T-cell (primary cell): ENCODE measurements at regions not wholly inside any gene's neighbourhood (a gene's known extent, or its start where the extent isn't known, plus 50 kb on each side); places are given as distances from the start of the nearest gene placed in this dataset.

Experiments used
- ATAC-seq, 4 experiments: fragments of 200-7000 bp in 3 of 4; fragments of 150-1000 bp in 1 of 4; cut with Tn5 transposase; replicated peaks in 1 of 4; 1 replicate in 3 of 4; 2 replicates in 1 of 4; pipeline ENCODE4 v1.10.0; 2021; ENCODE audit warnings: moderate library complexity in 3 of 4, mild to moderate bottlenecking in 2 of 4, moderate number of reproducible peaks in 1 of 4
- CTCF ChIA-PET, 2 donors: fragments of 300-600 bp; sonication (Branson Sonifier 250); formaldehyde crosslinking; loops; one replicate each; lab custom pipeline; 2022; ENCODE audit warnings: antibody characterized with exemption in 2 of 2; lab: Charles Lee
- POLR2A ChIA-PET, 2 donors: fragments of 300-600 bp; sonication (Branson Sonifier 250); formaldehyde crosslinking; loops; one replicate each; lab custom pipeline; 2022; ENCODE audit warnings: antibody characterized with exemption in 2 of 2; lab: Charles Lee
- DNase-seq, 35 experiments: peaks; one replicate each; pipeline versions ENCODE4 v3.0.0 to v3.0.0-alpha.2; 2013 to 2023
- H3K27ac ChIP-seq: one replicate; pipeline ENCODE4 v1.5.1; 2013; ENCODE audit warnings: low read length
- H3K27me3 ChIP-seq, 2 experiments: replicated peaks in 1 of 2; 1 replicate in 1 of 2; 2 replicates in 1 of 2; pipeline versions ENCODE4 v1.6.1 to v1.7.0; 2013; ENCODE audit warnings: low read length in 1 of 2, mixed read lengths in 1 of 2; ENCODE audit not compliant: control insufficient read depth in 2 of 2, insufficient read depth in 2 of 2; ENCODE audit errors: extremely low read depth in 1 of 2
- H3K36me3 ChIP-seq, 2 donors: 1 replicate in 1 of 2; 2 replicates in 1 of 2; pipeline versions ENCODE4 v1.6.1 to v1.7.0; 2013; ENCODE audit warnings: low read length in 1 of 2; ENCODE audit not compliant: control insufficient read depth in 2 of 2, insufficient read depth in 1 of 2; ENCODE audit errors: extremely low read depth in 1 of 2
- H3K4me1 ChIP-seq, 2 experiments: 1 replicate in 1 of 2; 2 replicates in 1 of 2; pipeline versions ENCODE4 v1.6.1 to v1.7.0; 2013; ENCODE audit warnings: low read length in 2 of 2, mixed read lengths in 1 of 2; ENCODE audit not compliant: insufficient read depth in 2 of 2, control insufficient read depth in 1 of 2; ENCODE audit errors: extremely low read depth in 1 of 2
- H3K4me3 ChIP-seq, 2 donors: 1 replicate in 1 of 2; 2 replicates in 1 of 2; pipeline versions ENCODE4 v1.5.1 to v1.7.0; 2013; ENCODE audit warnings: mild to moderate bottlenecking in 2 of 2, low read length in 1 of 2, moderate library complexity in 1 of 2; ENCODE audit not compliant: control insufficient read depth in 1 of 2; ENCODE audit errors: extremely low read depth in 1 of 2
- H3K9me3 ChIP-seq: 2 replicates; pipeline ENCODE4 v1.7.0; 2013
- H3K27ac Mint-ChIP-seq, 2 donors: one replicate each; pipeline ENCODE4 v1.8.0; 2020 to 2021; ENCODE audit warnings: mild to moderate bottlenecking in 2 of 2, mixed read lengths in 2 of 2
- H3K27me3 Mint-ChIP-seq, 2 donors: one replicate each; pipeline ENCODE4 v1.8.0; 2021 to 2022; ENCODE audit warnings: mixed read lengths in 2 of 2
- H3K36me3 Mint-ChIP-seq: one replicate; pipeline ENCODE4 v1.8.0; 2021; ENCODE audit warnings: mixed read lengths
- H3K4me1 Mint-ChIP-seq, 3 donors: one replicate each; pipeline ENCODE4 v1.8.0; 2020 to 2022; ENCODE audit warnings: mixed read lengths in 3 of 3, mild to moderate bottlenecking in 1 of 3
- H3K4me3 Mint-ChIP-seq, 3 donors: one replicate each; pipeline ENCODE4 v1.8.0; 2020 to 2022; ENCODE audit warnings: mild to moderate bottlenecking in 3 of 3, mixed read lengths in 3 of 3, moderate library complexity in 3 of 3
- H3K9me3 Mint-ChIP-seq, 3 donors: one replicate each; pipeline ENCODE4 v1.8.0; 2020 to 2022; ENCODE audit warnings: mixed read lengths in 3 of 3
- WGBS: methylation state at CpG from one replicate; pipeline ENCODE4 v1.1.5; 2013; ENCODE audit warnings: missing lambda C conversion rate; ENCODE audit not compliant: insufficient coverage; 5-methylcytosine and 5-hydroxymethylcytosine counted together

DNA sequence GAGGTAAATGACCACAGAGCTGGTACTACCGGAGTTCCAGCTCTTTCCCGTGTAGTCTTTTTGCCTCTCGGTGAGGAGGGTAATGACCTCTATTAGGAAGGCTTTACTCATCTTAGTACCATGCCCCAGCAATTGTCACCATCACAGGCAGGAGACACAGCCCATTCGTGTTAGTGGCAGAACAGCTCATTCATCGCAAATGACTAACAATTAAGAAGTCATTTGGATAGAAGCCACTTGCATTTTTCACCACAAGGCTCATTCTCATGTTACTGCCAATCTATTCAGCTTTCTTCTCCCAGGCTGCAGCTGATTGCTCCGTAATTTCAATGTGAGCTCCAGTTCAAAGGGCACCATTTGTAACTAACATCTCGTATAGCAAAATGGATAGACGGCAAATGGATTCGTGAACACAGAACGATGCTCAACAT lies 718.8 kb upstream of the TMEM132C start:
- H3K4me3 ChIP-seq, result no peak overlapping the region
- H3K4me1 ChIP-seq, result no peaks in the 10 kb centered on the region
- ChIA-PET CTCF (no interaction called here), POLR2A (no interaction called here)
- no peaks in the 10 kb centered on the region for H3K36me3 ChIP-seq
- H3K27me3 ChIP-seq, result no peaks in the 10 kb centered on the region
- Mint-ChIP-seq H3K36me3 (no peaks in the 10 kb centered on the region), H3K4me3 (no peak overlapping the region), H3K27ac (no peak overlapping the region), H3K4me1 (no peaks in the 10 kb centered on the region), H3K9me3 (peaks cover 0 to 16% (median 10%) of the 10 kb centered on the region in 3 donors), H3K27me3 (no peaks in the 10 kb centered on the region)
- no peak for DNase-seq
- H3K9me3 ChIP-seq, result no peaks in the 10 kb centered on the region
- 62% methylated on average over 7 of the region's 10 CpGs for WGBS
- no peak overlapping the region for H3K27ac ChIP-seq
- ATAC-seq, result no peak

DNA sequence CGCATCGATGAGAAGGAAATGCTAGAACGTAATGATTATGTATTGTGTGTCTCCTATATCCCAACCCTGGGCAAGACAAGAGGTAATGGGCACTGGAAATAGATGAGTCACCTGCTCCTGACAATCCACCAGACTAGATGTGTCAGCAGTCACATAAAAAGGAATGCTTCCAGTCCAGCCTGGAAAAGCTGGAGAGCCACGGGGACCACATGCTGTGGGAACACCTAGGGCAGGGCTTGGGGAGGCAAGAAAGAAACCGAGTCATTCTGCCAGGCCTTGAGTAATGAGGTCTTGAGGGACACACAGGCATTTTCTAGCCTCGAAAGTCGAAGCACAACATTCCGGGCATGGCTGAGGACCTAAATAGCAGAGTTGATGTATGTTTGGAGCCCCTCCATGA lies 716.7 kb upstream of the TMEM132C start:
- H3K4me3 ChIP-seq, result no peak overlapping the region
- H3K27me3 ChIP-seq, result no peaks in the 10 kb centered on the region
- no peak for DNase-seq
- Mint-ChIP-seq H3K27ac (no peak overlapping the region), H3K4me3 (no peak overlapping the region), H3K4me1 (no peaks in the 10 kb centered on the region), H3K36me3 (no peaks in the 10 kb centered on the region), H3K9me3 (peaks cover 0 to 16% (median 10%) of the 10 kb centered on the region in 3 donors), H3K27me3 (no peaks in the 10 kb centered on the region)
- H3K27ac ChIP-seq, result no peak overlapping the region
- ATAC-seq, result no peak
- 68% methylated on average over 8 of the region's 8 CpGs for WGBS
- CTCF ChIA-PET, result no interaction called here
- H3K4me1 ChIP-seq, result no peaks in the 10 kb centered on the region
- no peaks in the 10 kb centered on the region for H3K9me3 ChIP-seq
- POLR2A ChIA-PET, result no interaction called here
- H3K36me3 ChIP-seq, result no peaks in the 10 kb centered on the region

DNA sequence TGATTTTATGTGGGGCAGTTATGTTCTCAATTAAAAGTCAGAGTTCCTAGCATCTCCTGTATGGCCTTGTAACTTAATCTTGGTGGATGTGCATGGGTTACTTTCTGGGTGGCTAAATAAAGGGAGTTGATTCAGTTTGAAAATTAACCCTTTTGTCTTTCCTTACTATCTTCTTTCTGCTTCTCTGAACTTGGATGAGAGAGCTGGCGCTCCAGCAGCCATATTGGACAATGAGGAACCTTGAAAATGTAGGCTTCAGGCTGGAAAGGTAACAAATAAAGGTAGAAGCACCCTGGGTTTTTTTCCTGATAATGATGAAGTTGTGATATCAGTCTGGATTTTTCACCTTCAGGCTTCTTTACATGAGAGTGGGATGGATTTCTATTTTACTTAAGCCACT lies 714.1 kb upstream of the TMEM132C start:
- Histone ChIP-seq H3K9me3 (no peaks in the 10 kb centered on the region), H3K27ac (no peak overlapping the region), H3K27me3 (no peaks in the 10 kb centered on the region), H3K4me3 (no peak overlapping the region), H3K36me3 (no peaks in the 10 kb centered on the region), H3K4me1 (no peaks in the 10 kb centered on the region)
- Mint-ChIP-seq H3K4me1 (no peaks in the 10 kb centered on the region), H3K27ac (no peak overlapping the region), H3K27me3 (no peaks in the 10 kb centered on the region), H3K9me3 (peaks cover 0 to 16% (median 10%) of the 10 kb centered on the region in 3 donors), H3K36me3 (no peaks in the 10 kb centered on the region), H3K4me3 (no peak overlapping the region)
- POLR2A ChIA-PET, result no interaction called here
- no CpG with 5 or more reads among the region's 1 CpG for WGBS
- DNase-seq (no peak), ATAC-seq (no peak)
- CTCF ChIA-PET, result no interaction called here

DNA sequence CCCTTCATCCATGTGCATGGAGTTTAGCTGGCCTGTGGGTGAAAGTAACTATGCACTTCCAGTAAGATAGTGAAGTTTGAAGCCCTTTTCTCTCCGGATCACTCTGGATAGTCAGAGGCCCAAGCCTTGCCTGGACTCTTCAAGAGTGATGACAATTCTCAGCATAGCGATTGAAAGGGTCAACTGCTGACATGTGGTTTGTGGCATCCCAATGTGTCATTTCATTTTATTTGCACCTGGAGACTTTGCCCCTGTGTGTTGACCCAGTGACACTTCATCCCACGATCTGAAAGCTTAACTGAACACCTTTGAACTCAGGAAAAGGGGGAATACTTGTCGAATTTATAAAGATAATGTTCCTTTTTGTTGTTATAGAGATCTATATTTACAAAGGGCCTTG lies 711.9 kb upstream of the TMEM132C start:
- Mint-ChIP-seq H3K27ac (no peak overlapping the region), H3K4me3 (no peak overlapping the region), H3K4me1 (peaks cover 0 to 10% (median 3%) of the 10 kb centered on the region in 3 donors), H3K27me3 (no peaks in the 10 kb centered on the region), H3K36me3 (no peaks in the 10 kb centered on the region), H3K9me3 (peaks cover 0 to 11% (median 3%) of the 10 kb centered on the region in 3 donors)
- Histone ChIP-seq H3K27me3 (no peaks in the 10 kb centered on the region), H3K4me3 (no peak overlapping the region), H3K9me3 (no peaks in the 10 kb centered on the region), H3K27ac (no peak overlapping the region), H3K4me1 (no peaks in the 10 kb centered on the region), H3K36me3 (no peaks in the 10 kb centered on the region)
- no peak for ATAC-seq
- no peak for DNase-seq
- CTCF ChIA-PET, result no interaction called here
- POLR2A ChIA-PET, result no interaction called here
- 89% methylated on average over 2 of the region's 4 CpGs for WGBS

DNA sequence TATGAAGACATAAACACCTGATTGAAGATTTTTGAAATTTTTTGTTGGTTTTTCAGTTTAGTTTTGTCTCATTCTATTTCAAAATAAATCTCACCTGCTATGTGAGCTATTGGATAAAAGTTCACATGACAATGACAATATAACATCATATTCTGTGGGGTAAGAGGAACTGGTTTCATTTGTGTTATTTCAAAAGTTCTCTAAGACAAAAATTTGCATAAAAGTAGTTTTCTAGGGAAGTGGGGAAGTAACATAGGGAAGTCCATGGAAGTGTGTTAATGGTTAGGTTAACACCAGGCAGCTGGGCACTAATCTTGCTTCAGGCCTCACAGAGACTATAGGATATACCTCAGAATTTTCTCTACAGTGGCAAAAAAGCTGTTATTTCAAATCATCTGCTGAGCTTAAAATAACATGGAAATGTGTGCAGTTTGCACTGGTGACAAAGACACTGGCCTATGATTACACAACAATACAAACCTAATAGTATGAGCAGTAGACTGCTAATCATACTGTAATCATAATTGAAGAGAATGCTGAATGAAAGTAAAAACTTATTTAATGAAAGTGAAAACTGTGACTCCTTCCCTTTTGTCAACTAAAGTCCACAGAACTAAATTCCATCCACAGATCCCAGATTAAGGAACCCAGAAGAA lies 710.6 kb upstream of the TMEM132C start:
- no peaks in the 10 kb centered on the region for H3K27me3 ChIP-seq
- Mint-ChIP-seq H3K27me3 (no peaks in the 10 kb centered on the region), H3K36me3 (no peaks in the 10 kb centered on the region), H3K4me3 (no peak overlapping the region), H3K27ac (no peak overlapping the region), H3K9me3 (peaks cover 0 to 10% (median 3%) of the 10 kb centered on the region in 3 donors), H3K4me1 (peaks cover 0 to 10% (median 3%) of the 10 kb centered on the region in 3 donors)
- H3K36me3 ChIP-seq, result no peaks in the 10 kb centered on the region
- DNase-seq (no peak), ATAC-seq (no peak)
- POLR2A ChIA-PET, result no interaction called here
- CTCF ChIA-PET, result no interaction called here
- H3K4me3 ChIP-seq, result no peak overlapping the region
- H3K9me3 ChIP-seq, result no peaks in the 10 kb centered on the region
- no peaks in the 10 kb centered on the region for H3K4me1 ChIP-seq
- no peak overlapping the region for H3K27ac ChIP-seq

DNA sequence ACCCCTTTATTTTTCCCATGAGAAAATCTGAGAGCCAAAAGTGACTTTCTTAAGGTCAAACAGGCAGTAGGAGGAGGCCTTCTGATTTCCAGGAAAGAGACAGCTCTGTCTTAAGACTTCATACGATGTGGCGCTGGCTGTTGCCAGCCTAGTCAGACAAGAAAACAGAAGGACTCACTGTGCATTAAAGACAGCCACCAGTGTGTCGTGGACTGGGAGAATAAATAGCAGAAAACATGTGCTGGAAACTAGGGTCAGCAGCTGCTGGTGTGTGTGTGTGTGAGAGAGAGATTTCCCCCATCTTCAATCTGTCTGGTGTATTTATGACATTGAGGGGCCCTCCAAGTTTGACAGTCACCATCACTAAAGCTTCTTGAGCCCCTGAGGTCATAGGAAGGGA lies 708.6 kb upstream of the TMEM132C start:
- Histone ChIP-seq H3K36me3 (no peaks in the 10 kb centered on the region), H3K27me3 (peaks cover 0 to 2% of the 10 kb centered on the region in 2 experiments), H3K4me1 (no peaks in the 10 kb centered on the region), H3K9me3 (no peaks in the 10 kb centered on the region), H3K4me3 (no peak overlapping the region), H3K27ac (no peak overlapping the region)
- ATAC-seq (no peak), DNase-seq (no peak)
- no peak overlapping the region for H3K4me3 Mint-ChIP-seq
- ChIA-PET CTCF (no interaction called here), POLR2A (no interaction called here)
- H3K4me1 Mint-ChIP-seq, result peaks cover 0 to 10% (median 3%) of the 10 kb centered on the region in 3 donors
- H3K27ac Mint-ChIP-seq, result no peak overlapping the region
- H3K36me3 Mint-ChIP-seq, result no peaks in the 10 kb centered on the region
- peaks cover 0 to 3% (median 0%) of the 10 kb centered on the region in 3 donors for H3K9me3 Mint-ChIP-seq
- WGBS, result no CpG with 5 or more reads among the region's 3 CpGs
- no peaks in the 10 kb centered on the region for H3K27me3 Mint-ChIP-seq
